ENCODE measurements at regions not wholly inside any gene's neighbourhood (a gene's known extent, or its start where the extent isn't known, plus 50 kb on each side); places are given as distances from the start of the nearest gene placed in this dataset.

DNA sequence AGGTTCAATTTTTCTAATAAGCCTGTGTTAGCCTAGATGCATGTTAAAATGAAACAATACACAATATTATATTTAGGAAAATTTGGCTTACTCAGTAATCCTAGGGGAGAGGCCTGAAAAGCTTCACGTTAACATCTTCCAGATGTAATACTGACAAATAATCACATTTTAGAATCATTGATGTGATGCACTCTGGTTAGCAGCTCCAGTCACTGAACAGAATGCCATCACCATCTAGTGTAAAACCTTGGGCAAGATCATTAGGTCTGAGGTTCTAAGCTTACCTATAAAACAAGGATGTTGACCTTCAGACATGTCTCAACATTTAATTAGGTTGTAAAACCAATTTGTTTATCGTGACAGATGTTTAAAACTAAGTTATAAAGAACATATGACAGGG is 1704.8 kb downstream of the STIM2 start:
- Histone ChIP-seq H3K9me3 (no peaks in the 10 kb centered on the region), H3K27ac (no peak overlapping the region), H3K4me1 (no peaks in the 10 kb centered on the region), H3K4me3 (no peak overlapping the region), H3K4me2 (no peak overlapping the region)
- ATAC-seq: no peak
- ChIA-PET CTCF (no interaction called here), POLR2A (no interaction called here)
- 6% methylated on average over 2 of the region's 2 CpGs for WGBS (ENCODE audit: missing lambda C conversion rate)
- DNase-seq (ENCODE audit: low read depth in 1 of 2, low spot score in 1 of 2): no peak
- TF ChIP-seq, protein P1, sequence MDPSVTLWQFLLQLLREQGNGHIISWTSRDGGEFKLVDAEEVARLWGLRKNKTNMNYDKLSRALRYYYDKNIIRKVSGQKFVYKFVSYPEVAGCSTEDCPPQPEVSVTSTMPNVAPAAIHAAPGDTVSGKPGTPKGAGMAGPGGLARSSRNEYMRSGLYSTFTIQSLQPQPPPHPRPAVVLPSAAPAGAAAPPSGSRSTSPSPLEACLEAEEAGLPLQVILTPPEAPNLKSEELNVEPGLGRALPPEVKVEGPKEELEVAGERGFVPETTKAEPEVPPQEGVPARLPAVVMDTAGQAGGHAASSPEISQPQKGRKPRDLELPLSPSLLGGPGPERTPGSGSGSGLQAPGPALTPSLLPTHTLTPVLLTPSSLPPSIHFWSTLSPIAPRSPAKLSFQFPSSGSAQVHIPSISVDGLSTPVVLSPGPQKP (IDR thresholded peaks at IDR 0.05; ENCODE audit: low read depth, low read length): no peak
- TF ChIP-seq HOXA7 (CRISPR knock-in tag; IDR thresholded peaks at IDR 0.05) (no peak), JUNB (IDR thresholded peaks at IDR 0.05) (no peak), NPAS2 (CRISPR knock-in tag; IDR thresholded peaks at IDR 0.05; ENCODE audit: borderline replicate concordance) (no peak), PHF8 (IDR thresholded peaks at IDR 0.05; ENCODE audit: borderline replicate concordance, low read depth) (no peak), CHD4 (IDR thresholded peaks at IDR 0.05; ENCODE audit: borderline replicate concordance) (no peak), ZFP36 (IDR thresholded peaks at IDR 0.05; ENCODE audit: borderline replicate concordance, partially characterized antibody) (no peak), KDM5A (IDR thresholded peaks at IDR 0.05) (no peak), CBX8 (IDR thresholded peaks at IDR 0.05) (no peak), ZC3H11A (IDR thresholded peaks at IDR 0.05) (no peak), HDAC2 (IDR thresholded peaks at IDR 0.05) (no peak), RAD21 (conservative IDR thresholded peaks at IDR 0.05 in 1 of 2, IDR thresholded peaks at IDR 0.05 in 1 of 2) (no peak), NFE2L2 (conservative IDR thresholded peaks at IDR 0.05; ENCODE audit: low read length) (no peak), ESRRA (IDR thresholded peaks at IDR 0.05; ENCODE audit: borderline replicate concordance, low read length) (no peak), FOSL2 (IDR thresholded peaks at IDR 0.05) (no peak), FOSL2 (CRISPR knock-in tag; IDR thresholded peaks at IDR 0.05) (no peak), NR3C1 (IDR thresholded peaks at IDR 0.05) (no peak), FOSB (CRISPR knock-in tag; IDR thresholded peaks at IDR 0.05) (no peak), EHF (CRISPR knock-in tag; IDR thresholded peaks at IDR 0.05) (no peak)
- TF ChIP-seq, protein P2, sequence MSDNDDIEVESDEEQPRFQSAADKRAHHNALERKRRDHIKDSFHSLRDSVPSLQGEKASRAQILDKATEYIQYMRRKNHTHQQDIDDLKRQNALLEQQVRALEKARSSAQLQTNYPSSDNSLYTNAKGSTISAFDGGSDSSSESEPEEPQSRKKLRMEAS (IDR thresholded peaks at IDR 0.05): no peak
- FAIRE-seq: no peak

GRCh38 chr4:28600958-28601357 is 1740.3 kb downstream of the STIM2 start:
- Histone ChIP-seq H3K4me3 (no peak overlapping the region), H3K4me2 (no peak overlapping the region), H3K4me1 (no peaks in the 10 kb centered on the region), H3K9me3 (no peaks in the 10 kb centered on the region), H3K27ac (no peak overlapping the region)
- ChIA-PET CTCF (no interaction called here), POLR2A (no interaction called here)
- DNase-seq (ENCODE audit: low read depth in 1 of 2, low spot score in 1 of 2) (no peak), FAIRE-seq (no peak), ATAC-seq (no peak)
- TF ChIP-seq, protein P1 (IDR thresholded peaks at IDR 0.05; ENCODE audit: low read depth, low read length): no peak
- WGBS (ENCODE audit: missing lambda C conversion rate): 41% methylated on average over 2 of the region's 2 CpGs

GRCh38 chr4:28621591-28621990 is 1761.0 kb downstream of the STIM2 start:
- TF ChIP-seq ZSCAN20 (CRISPR knock-in tag; IDR thresholded peaks at IDR 0.05): no peak
- TF ChIP-seq POLR2AphosphoS2 (conservative IDR thresholded peaks at IDR 0.05; ENCODE audit: low read length): no peak
- no peak for TF ChIP-seq ATOH8 (CRISPR knock-in tag; IDR thresholded peaks at IDR 0.05; ENCODE audit: low read depth)
- TF ChIP-seq MAFK (IDR thresholded peaks at IDR 0.05; ENCODE audit: partially characterized antibody): no peak
- no peak for TF ChIP-seq PBX3 (IDR thresholded peaks at IDR 0.05)
- TF ChIP-seq NFE2L2 (conservative IDR thresholded peaks at IDR 0.05; ENCODE audit: low read length): no peak
- no peak for TF ChIP-seq BCL3 (IDR thresholded peaks at IDR 0.05)
- TF ChIP-seq KDM1A (IDR thresholded peaks at IDR 0.05; ENCODE audit: low read depth): no peak
- no peak for TF ChIP-seq CHD4 (IDR thresholded peaks at IDR 0.05; ENCODE audit: borderline replicate concordance)
- TF ChIP-seq EP300 (IDR thresholded peaks at IDR 0.05): no peak
- no peak for TF ChIP-seq EHF (CRISPR knock-in tag; IDR thresholded peaks at IDR 0.05)
- no peak overlapping the region for H3K4me2 ChIP-seq
- ChIA-PET POLR2A (no interaction called here), CTCF (no interaction called here)
- H3K9me3 ChIP-seq: no peaks in the 10 kb centered on the region
- no peaks in the 10 kb centered on the region for H3K4me1 ChIP-seq
- FAIRE-seq: no peak
- no peak overlapping the region for H3K4me3 ChIP-seq
- WGBS (ENCODE audit: missing lambda C conversion rate): 38% methylated on average over 3 of the region's 3 CpGs
- ATAC-seq: no peak
- no peak for DNase-seq (ENCODE audit: low read depth in 1 of 2, low spot score in 1 of 2)
- H3K27ac ChIP-seq: no peak overlapping the region
